WTC11 (cell line): ENCODE measurements at regions not wholly inside any gene's neighbourhood (a gene's known extent, or its start where the extent isn't known, plus 50 kb on each side); places are given as distances from the start of the nearest gene placed in this dataset.

Experiments used
- ATAC-seq: fragments of 200-7000 bp; cut with Tn5 transposase; 2 replicates; pipeline ENCODE4 v1.10.0; 2021; ENCODE audit warnings: mild to moderate bottlenecking, moderate library complexity
- CTCF ChIA-PET: fragments of 300-600 bp; sonication (Branson Sonifier 250); formaldehyde crosslinking; loops from one replicate; lab custom pipeline; 2021; ENCODE audit warnings: antibody characterized with exemption; lab: Charles Lee
- POLR2A ChIA-PET: fragments of 350-600 bp; sonication (Branson Sonifier 250); formaldehyde crosslinking; loops from one replicate; lab custom pipeline; 2021; ENCODE audit warnings: antibody characterized with exemption; lab: Charles Lee
- DNase-seq: peaks from one replicate; pipeline ENCODE4 v3.0.0; 2021; ENCODE audit warnings: low spot score
- H3K27ac Mint-ChIP-seq: 2 replicates; pipeline ENCODE4 v1.8.0; 2021; ENCODE audit warnings: mixed read lengths
- H3K27me3 Mint-ChIP-seq: 2 replicates; pipeline ENCODE4 v1.8.0; 2021; ENCODE audit warnings: low read depth, mild to moderate bottlenecking, moderate library complexity, mixed read lengths
- H3K36me3 Mint-ChIP-seq: 2 replicates; pipeline ENCODE4 v1.8.0; 2021; ENCODE audit warnings: mixed read lengths
- H3K4me1 Mint-ChIP-seq: 2 replicates; pipeline ENCODE4 v1.8.0; 2022; ENCODE audit warnings: mixed read lengths
- H3K4me3 Mint-ChIP-seq: 2 replicates; pipeline ENCODE4 v1.8.0; 2021; ENCODE audit warnings: mild to moderate bottlenecking, moderate library complexity, mixed read lengths
- H3K9me3 Mint-ChIP-seq: 2 replicates; pipeline ENCODE4 v1.8.0; 2021; ENCODE audit warnings: mixed read lengths
- ATF2 ChIP-seq: sonication (generic); formaldehyde crosslinking; IDR thresholded peaks from 2 replicates; pipeline ENCODE4 v1.8.1; 2022; ENCODE audit warnings: low read depth, missing genetic modification reagents, borderline replicate concordance
- ATF3 ChIP-seq: sonication (generic); formaldehyde crosslinking; conservative IDR thresholded peaks from 2 replicates; pipeline ENCODE4 v1.8.1; 2022; ENCODE audit warnings: mild to moderate bottlenecking, missing genetic modification reagents
- ATF6 ChIP-seq: sonication (generic); formaldehyde crosslinking; IDR thresholded peaks from 2 replicates; pipeline ENCODE4 v1.8.1; 2023; ENCODE audit warnings: mild to moderate bottlenecking, missing genetic modification reagents
- CDX4 ChIP-seq: fragments of 250-450 bp; sonication (Bioruptor Pico); IDR thresholded peaks from 2 replicates; pipeline ENCODE4 v1.9.0; 2021; ENCODE audit warnings: moderate library complexity, mild to moderate bottlenecking, inconsistent platforms, borderline replicate concordance
- CREM ChIP-seq: sonication (generic); formaldehyde crosslinking; IDR thresholded peaks from 2 replicates; pipeline ENCODE4 v1.8.1; 2022; ENCODE audit warnings: mild to moderate bottlenecking, missing genetic modification reagents, moderate library complexity
- E2F4 ChIP-seq: sonication (generic); formaldehyde crosslinking; IDR thresholded peaks from 2 replicates; pipeline ENCODE4 v1.8.1; 2022; ENCODE audit warnings: low read depth, mild to moderate bottlenecking, moderate library complexity, missing genetic modification reagents, borderline replicate concordance
- ETV6 ChIP-seq: sonication (generic); formaldehyde crosslinking; IDR thresholded peaks from 2 replicates; pipeline ENCODE4 v1.8.1; 2022; ENCODE audit warnings: mild to moderate bottlenecking, missing genetic modification reagents
- FOXJ3 ChIP-seq: sonication (generic); formaldehyde crosslinking; IDR thresholded peaks from 2 replicates; pipeline ENCODE4 v1.9.0; 2021; ENCODE audit warnings: missing genetic modification reagents, mild to moderate bottlenecking, borderline replicate concordance
- FOXP1 ChIP-seq: sonication (generic); formaldehyde crosslinking; IDR thresholded peaks from 2 replicates; pipeline ENCODE4 v1.8.0; 2022; ENCODE audit warnings: missing genetic modification reagents, mild to moderate bottlenecking, moderate library complexity, borderline replicate concordance
- GABPB1 ChIP-seq: sonication (generic); formaldehyde crosslinking; IDR thresholded peaks from 2 replicates; pipeline ENCODE4 v1.8.1; 2023; ENCODE audit warnings: mild to moderate bottlenecking, missing genetic modification reagents
- IRF1 ChIP-seq: sonication (generic); formaldehyde crosslinking; IDR thresholded peaks from 2 replicates; pipeline ENCODE4 v1.8.0; 2023; ENCODE audit warnings: missing genetic modification reagents
- MAX ChIP-seq: sonication (generic); formaldehyde crosslinking; IDR thresholded peaks from 2 replicates; pipeline ENCODE4 v1.8.0; 2022; ENCODE audit warnings: mild to moderate bottlenecking, missing genetic modification reagents
- NFE2L1 ChIP-seq: sonication (generic); formaldehyde crosslinking; IDR thresholded peaks from 2 replicates; pipeline ENCODE4 v1.8.1; 2023; ENCODE audit warnings: missing genetic modification reagents
- NR3C1 ChIP-seq: sonication (generic); formaldehyde crosslinking; conservative IDR thresholded peaks from 2 replicates; pipeline ENCODE4 v1.8.1; 2023; ENCODE audit warnings: low read depth, mild to moderate bottlenecking, missing genetic modification reagents
- TEAD1 ChIP-seq: sonication (generic); formaldehyde crosslinking; IDR thresholded peaks from 2 replicates; pipeline ENCODE4 v1.8.0; 2022; ENCODE audit warnings: mild to moderate bottlenecking, missing genetic modification reagents
- USF1 ChIP-seq: sonication (generic); formaldehyde crosslinking; IDR thresholded peaks from 2 replicates; pipeline ENCODE4 v1.8.0; 2022; ENCODE audit warnings: mild to moderate bottlenecking, missing genetic modification reagents
- ZNF138 ChIP-seq: sonication (generic); formaldehyde crosslinking; conservative IDR thresholded peaks from 2 replicates; pipeline ENCODE4 v1.8.1; 2022; ENCODE audit warnings: mild to moderate bottlenecking, moderate library complexity, missing genetic modification reagents
- ZNF263 ChIP-seq: sonication (generic); formaldehyde crosslinking; IDR thresholded peaks from 2 replicates; pipeline ENCODE4 v1.8.1; 2022; ENCODE audit warnings: low read depth, mild to moderate bottlenecking, moderate library complexity, missing genetic modification reagents
- ZNF416 ChIP-seq: fragments of 250-450 bp; sonication (Bioruptor Pico); IDR thresholded peaks from 2 replicates; pipeline ENCODE4 v1.9.0; 2021; ENCODE audit warnings: mild to moderate bottlenecking, inconsistent platforms
- ZNF512 ChIP-seq: sonication (generic); formaldehyde crosslinking; IDR thresholded peaks from 2 replicates; pipeline ENCODE4 v1.8.1; 2022; ENCODE audit warnings: missing genetic modification reagents, borderline replicate concordance

- TF ChIP-seq ZNF263 (CRISPR knock-in tag) = no peak
- TF ChIP-seq USF1 (CRISPR knock-in tag) = no peak
- no peak for TF ChIP-seq ATF3 (CRISPR knock-in tag)
- no peak for TF ChIP-seq ETV6 (CRISPR knock-in tag)
- no peak for TF ChIP-seq E2F4 (CRISPR knock-in tag)
- TF ChIP-seq GABPB1 (CRISPR knock-in tag) = no peak
- no peak for TF ChIP-seq NFE2L1 (CRISPR knock-in tag)
- TF ChIP-seq FOXJ3 = no peak
- no peak for TF ChIP-seq ATF6
- TF ChIP-seq ATF2 = no peak
- no peak for TF ChIP-seq NR3C1 (CRISPR knock-in tag)
- no peak for TF ChIP-seq ZNF416 (CRISPR knock-in tag)
- no peak for TF ChIP-seq FOXP1 (CRISPR knock-in tag)
- no peak for TF ChIP-seq TEAD1 (CRISPR knock-in tag)
- TF ChIP-seq CDX4 = no peak
- TF ChIP-seq MAX (CRISPR knock-in tag) = no peak
- no peak for TF ChIP-seq ZNF138
- TF ChIP-seq CREM = no peak
- no peak for TF ChIP-seq ZNF512
- TF ChIP-seq IRF1 = no peak
- no peak overlapping the region for H3K4me3 Mint-ChIP-seq
- DNase-seq = no peak
- no peaks in the 10 kb centered on the region for H3K36me3 Mint-ChIP-seq
- H3K4me1 Mint-ChIP-seq = peaks cover 9% of the 10 kb centered on the region
- ChIA-PET CTCF (no interaction called here), POLR2A (no interaction called here)
- ATAC-seq = no peak
- no peak overlapping the region for H3K27ac Mint-ChIP-seq
- 0 out of 2 replicates have a peak, but pooled peaks cover 4% of the 10 kb centered on the region for H3K9me3 Mint-ChIP-seq
- no peaks in the 10 kb centered on the region; the same call in 1 of the 2 replicates for H3K27me3 Mint-ChIP-seq
These were observed 55.3 kb upstream of the KSR1 start for GRCh38 chr17:27400991-27401390.
